Mesenchymal stem cell (in vitro differentiated cells and primary cell): ENCODE measurements at regions not wholly inside any gene's neighbourhood (a gene's known extent, or its start where the extent isn't known, plus 50 kb on each side); places are given as distances from the start of the nearest gene placed in this dataset.

Experiments
- DNase-seq: peaks from one replicate; pipeline ENCODE4 v3.0.0-alpha.2; 2013
- H2AFZ ChIP-seq: one replicate; pipeline ENCODE4 v1.6.1; 2013; ENCODE audit warnings: low read depth, mild to moderate bottlenecking, control low read depth, inconsistent platforms, low read length, moderate library complexity
- H2AK5ac ChIP-seq: 2 replicates; pipeline ENCODE4 v1.6.1; 2013; ENCODE audit warnings: low read length, moderate library complexity, mild to moderate bottlenecking, inconsistent platforms; ENCODE audit not compliant: severe bottlenecking
- H2BK120ac ChIP-seq: one replicate; pipeline ENCODE4 v1.6.1; 2013; ENCODE audit warnings: low read depth, mild to moderate bottlenecking, inconsistent platforms, low read length, moderate library complexity
- H2BK12ac ChIP-seq, 2 experiments: one replicate each; pipeline ENCODE4 v1.6.1; 2013; ENCODE audit warnings: inconsistent platforms in 2 of 2, low read length in 2 of 2, mild to moderate bottlenecking in 2 of 2, moderate library complexity in 2 of 2, control low read depth in 1 of 2
- H2BK15ac ChIP-seq: one replicate; pipeline ENCODE4 v1.6.1; 2013; ENCODE audit warnings: mild to moderate bottlenecking, low read depth, inconsistent platforms; ENCODE audit not compliant: poor library complexity, severe bottlenecking
- H2BK5ac ChIP-seq: 2 replicates; pipeline ENCODE4 v1.6.1; 2013; ENCODE audit warnings: low read depth, mild to moderate bottlenecking, low read length, control low read depth, inconsistent platforms; ENCODE audit not compliant: poor library complexity, severe bottlenecking
- H3K14ac ChIP-seq, 2 experiments: one replicate each; pipeline ENCODE4 v1.6.1; 2013; ENCODE audit warnings: inconsistent platforms in 2 of 2, low read length in 2 of 2, control low read depth in 1 of 2, mild to moderate bottlenecking in 1 of 2, moderate library complexity in 1 of 2
- H3K18ac ChIP-seq, 2 experiments: one replicate each; pipeline ENCODE4 v1.6.1; 2013; ENCODE audit warnings: inconsistent platforms in 2 of 2, low read length in 2 of 2, control low read depth in 1 of 2, low read depth in 1 of 2, mild to moderate bottlenecking in 1 of 2
- H3K23ac ChIP-seq, 2 experiments: one replicate each; pipeline ENCODE4 v1.6.1; 2013; ENCODE audit warnings: inconsistent platforms in 2 of 2, low read length in 2 of 2, mild to moderate bottlenecking in 2 of 2, moderate library complexity in 2 of 2, control low read depth in 1 of 2
- H3K27ac ChIP-seq: 2 replicates; pipeline ENCODE4 v1.5.1; 2013; ENCODE audit warnings: mild to moderate bottlenecking, moderate library complexity, low read length, control low read depth, inconsistent platforms; ENCODE audit not compliant: poor library complexity, severe bottlenecking
- H3K27me3 ChIP-seq, 2 experiments: 2 replicates each; pipeline versions ENCODE4 v1.6.1 to v1.7.0; 2013; ENCODE audit warnings: low read length in 2 of 2, mild to moderate bottlenecking in 2 of 2, moderate library complexity in 2 of 2, control low read depth in 1 of 2, inconsistent platforms in 1 of 2; ENCODE audit not compliant: control insufficient read depth in 1 of 2, insufficient read depth in 1 of 2
- H3K36me3 ChIP-seq, 2 experiments: 2 replicates each; pipeline versions ENCODE4 v1.6.1 to v1.7.0; 2013; ENCODE audit warnings: low read length in 2 of 2, control low read depth in 1 of 2, inconsistent platforms in 1 of 2, low read depth in 1 of 2, mild to moderate bottlenecking in 1 of 2; ENCODE audit not compliant: insufficient read depth in 2 of 2, control insufficient read depth in 1 of 2
- H3K4ac ChIP-seq, 2 experiments: one replicate each; pipeline ENCODE4 v1.6.1; 2013; ENCODE audit warnings: inconsistent platforms in 2 of 2, low read length in 2 of 2, mild to moderate bottlenecking in 2 of 2, moderate library complexity in 2 of 2, control low read depth in 1 of 2, low read depth in 1 of 2
- H3K4me1 ChIP-seq: 2 replicates; pipeline ENCODE4 v1.6.1; 2013; ENCODE audit warnings: low read depth, low read length, control low read depth; ENCODE audit not compliant: control insufficient read depth, insufficient read depth
- H3K4me2 ChIP-seq: 2 replicates; pipeline ENCODE4 v1.6.1; 2013; ENCODE audit warnings: low read length, mild to moderate bottlenecking, inconsistent platforms; ENCODE audit not compliant: poor library complexity, severe bottlenecking
- H3K4me3 ChIP-seq, 2 experiments: 2 replicates each; pipeline versions ENCODE4 v1.5.1 to v1.7.0; 2013; ENCODE audit warnings: low read length in 2 of 2, mild to moderate bottlenecking in 2 of 2, control low read depth in 1 of 2, low read depth in 1 of 2; ENCODE audit not compliant: insufficient read depth in 1 of 2
- H3K79me1 ChIP-seq: replicated peaks from 2 replicates; pipeline ENCODE4 v1.6.1; 2013; ENCODE audit warnings: mild to moderate bottlenecking, control low read depth, low read length, inconsistent platforms; ENCODE audit not compliant: poor library complexity, severe bottlenecking
- H3K9ac ChIP-seq: 2 replicates; pipeline ENCODE4 v1.7.0; 2013; ENCODE audit warnings: mild to moderate bottlenecking, low read length, moderate library complexity
- H3K9me3 ChIP-seq: 2 replicates; pipeline ENCODE4 v1.7.0; 2013; ENCODE audit warnings: mild to moderate bottlenecking, low read length; ENCODE audit not compliant: control insufficient read depth
- H4K8ac ChIP-seq: one replicate; pipeline ENCODE4 v1.6.1; 2013; ENCODE audit warnings: inconsistent platforms, mild to moderate bottlenecking, low read length, moderate library complexity
- H4K91ac ChIP-seq: one replicate; pipeline ENCODE4 v1.6.1; 2013; ENCODE audit warnings: mild to moderate bottlenecking, low read length, inconsistent platforms
- WGBS: methylation state at CpG from one replicate; pipeline ENCODE4 v1.1.7; 2013; ENCODE audit warnings: mixed read lengths; 5-methylcytosine and 5-hydroxymethylcytosine counted together

DNA sequence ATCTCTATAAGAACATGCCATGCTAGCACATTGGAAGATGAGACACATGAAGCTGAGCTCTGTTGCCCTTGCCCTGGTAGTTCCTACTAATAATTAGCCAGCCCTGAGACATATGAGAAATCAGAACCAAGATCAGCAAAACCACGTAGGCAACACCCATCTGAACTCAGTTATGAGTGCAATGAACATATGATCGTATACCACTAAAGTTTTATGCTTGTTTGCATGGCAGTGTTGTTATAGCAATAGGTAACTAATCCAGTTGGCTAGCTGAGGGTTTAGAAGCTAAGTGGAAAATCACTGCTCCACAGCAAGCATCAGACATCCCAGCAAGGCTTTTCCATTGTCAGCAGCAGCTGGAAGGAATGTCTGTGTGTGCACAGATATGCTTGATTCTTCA, 180.7 kb downstream of the BTBD3 start:
- Histone ChIP-seq H2BK120ac (no peak overlapping the region), H3K79me1 (no peaks in the 10 kb centered on the region), H3K4me2 (no peak overlapping the region), H3K27ac (no peak overlapping the region), H2AK5ac (no peak overlapping the region), H3K27me3 (no peaks in the 10 kb centered on the region), H3K14ac (no peak overlapping the region), H3K4me3 (no peak overlapping the region), H3K9ac (no peak overlapping the region), H4K91ac (no peak overlapping the region), H2BK12ac (no peak overlapping the region), H4K8ac (no peak overlapping the region), H3K23ac (no peak overlapping the region), H3K36me3 (no peaks in the 10 kb centered on the region), H3K4me1 (no peaks in the 10 kb centered on the region), H3K9me3 (no peaks in the 10 kb centered on the region), H3K4ac (no peak overlapping the region), H2AFZ (no peak overlapping the region), H3K18ac (no peak overlapping the region), H2BK15ac (no peak overlapping the region), H2BK5ac (no peak overlapping the region)
- whole genome bisulfite sequencing = 83% methylated on average over 2 of the region's 2 CpGs
- DNase-seq = no peak

DNA sequence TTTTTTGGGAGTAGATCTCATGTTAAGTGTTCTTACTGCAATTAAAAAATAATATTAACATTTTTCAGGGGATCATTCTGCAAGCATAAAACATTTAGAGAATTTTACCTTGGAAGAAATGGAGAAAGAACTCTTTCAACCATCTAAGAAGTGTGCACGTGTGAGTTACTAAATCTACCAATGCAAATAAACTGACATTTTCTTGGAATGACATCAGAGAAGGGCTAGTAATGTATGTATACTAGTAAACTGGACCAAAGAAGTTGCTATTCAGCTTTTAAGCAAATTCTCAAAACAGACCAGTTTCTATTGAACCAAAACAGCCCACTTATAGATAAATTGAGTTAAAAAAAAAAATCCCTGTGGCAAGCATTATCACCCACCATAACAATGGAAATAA, 191.2 kb downstream of the BTBD3 start:
- Histone ChIP-seq H3K79me1 (no peaks in the 10 kb centered on the region), H3K27me3 (no peaks in the 10 kb centered on the region), H3K4me3 (no peak overlapping the region), H3K9me3 (peaks cover 19% of the 10 kb centered on the region), H4K91ac (no peak overlapping the region), H3K14ac (no peak overlapping the region), H3K36me3 (no peaks in the 10 kb centered on the region), H3K4ac (no peak overlapping the region), H2BK15ac (no peak overlapping the region), H2BK12ac (no peak overlapping the region), H3K4me1 (no peaks in the 10 kb centered on the region), H3K18ac (no peak overlapping the region), H4K8ac (no peak overlapping the region), H2AFZ (no peak overlapping the region), H3K27ac (no peak overlapping the region), H2BK5ac (no peak overlapping the region), H3K4me2 (no peak overlapping the region), H3K23ac (no peak overlapping the region), H3K9ac (no peak overlapping the region), H2AK5ac (no peak overlapping the region), H2BK120ac (no peak overlapping the region)
- no peak for DNase-seq
- no CpG with 5 or more reads among the region's 1 CpG for WGBS

DNA sequence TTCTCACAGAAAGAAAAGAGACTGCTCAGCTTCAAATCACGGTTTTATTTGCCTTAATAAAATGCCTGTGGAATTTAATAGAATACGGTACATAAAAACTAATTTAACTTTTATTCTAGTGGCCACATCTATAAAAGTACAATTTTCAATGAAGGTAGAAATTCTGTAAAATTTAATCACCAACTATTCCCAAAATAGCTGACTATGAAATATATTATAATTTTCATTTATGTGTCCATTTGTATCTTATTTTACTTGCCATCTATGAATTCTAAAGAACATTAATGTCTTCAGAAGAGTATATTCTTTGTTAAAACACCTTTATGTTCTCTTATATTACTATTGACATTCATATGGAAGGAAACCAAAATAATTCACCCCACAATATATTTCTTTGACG, 192.6 kb downstream of the BTBD3 start:
- H3K27me3 ChIP-seq = no peaks in the 10 kb centered on the region
- H2AK5ac ChIP-seq = no peak overlapping the region
- H2BK15ac ChIP-seq = no peak overlapping the region
- H2AFZ ChIP-seq = no peak overlapping the region
- H4K8ac ChIP-seq = no peak overlapping the region
- H3K36me3 ChIP-seq = no peaks in the 10 kb centered on the region
- no peak overlapping the region for H3K14ac ChIP-seq
- no peak overlapping the region for H3K23ac ChIP-seq
- no peaks in the 10 kb centered on the region for H3K4me1 ChIP-seq
- no peak for DNase-seq
- H2BK5ac ChIP-seq = no peak overlapping the region
- no peak overlapping the region for H2BK12ac ChIP-seq
- H3K9ac ChIP-seq = no peak overlapping the region
- H3K9me3 ChIP-seq = peaks cover 19% of the 10 kb centered on the region
- H3K4me2 ChIP-seq = no peak overlapping the region
- no peak overlapping the region for H3K4me3 ChIP-seq
- no CpG with 5 or more reads among the region's 3 CpGs for WGBS
- H4K91ac ChIP-seq = no peak overlapping the region
- H3K4ac ChIP-seq = no peak overlapping the region
- H2BK120ac ChIP-seq = no peak overlapping the region
- H3K27ac ChIP-seq = no peak overlapping the region
- no peaks in the 10 kb centered on the region for H3K79me1 ChIP-seq
- H3K18ac ChIP-seq = no peak overlapping the region

DNA sequence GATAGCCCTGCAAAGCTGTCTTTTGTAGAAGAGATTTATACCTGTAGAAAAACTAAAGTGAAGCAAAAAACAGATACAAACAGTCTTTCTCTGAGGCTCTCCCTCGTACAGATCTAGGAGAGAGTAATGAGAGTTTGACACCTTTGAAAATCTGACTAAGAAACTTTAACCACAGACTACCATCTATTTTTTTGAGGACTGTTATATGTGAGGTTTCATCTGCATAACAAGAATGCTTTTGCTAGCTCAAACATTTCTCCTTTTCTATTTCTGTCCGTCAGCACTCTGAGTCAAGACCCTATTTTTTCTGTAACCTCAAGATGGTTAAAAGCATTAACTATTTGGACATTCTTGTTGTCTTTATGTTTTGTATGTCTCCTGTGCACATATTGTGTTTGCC, 193.0 kb downstream of the BTBD3 start:
- H3K23ac ChIP-seq = no peak overlapping the region
- no peak overlapping the region for H2BK5ac ChIP-seq
- H3K36me3 ChIP-seq = no peaks in the 10 kb centered on the region
- H2AFZ ChIP-seq = no peak overlapping the region
- H3K4ac ChIP-seq = no peak overlapping the region
- WGBS = no CpG with 5 or more reads among the region's 2 CpGs
- H3K9ac ChIP-seq = no peak overlapping the region
- no peak overlapping the region for H2BK12ac ChIP-seq
- H3K4me1 ChIP-seq = no peaks in the 10 kb centered on the region
- no peak overlapping the region for H3K14ac ChIP-seq
- no peaks in the 10 kb centered on the region for H3K79me1 ChIP-seq
- H4K8ac ChIP-seq = no peak overlapping the region
- no peaks in the 10 kb centered on the region for H3K27me3 ChIP-seq
- H4K91ac ChIP-seq = no peak overlapping the region
- no peak overlapping the region for H3K4me2 ChIP-seq
- H3K18ac ChIP-seq = no peak overlapping the region
- H2AK5ac ChIP-seq = no peak overlapping the region
- no peak for DNase-seq
- no peak overlapping the region for H3K4me3 ChIP-seq
- no peak overlapping the region for H3K27ac ChIP-seq
- H2BK120ac ChIP-seq = no peak overlapping the region
- no peak overlapping the region for H2BK15ac ChIP-seq
- H3K9me3 ChIP-seq = peaks cover 19% of the 10 kb centered on the region
